ENCODE measurements at regions not wholly inside any gene's neighbourhood (a gene's known extent, or its start where the extent isn't known, plus 50 kb on each side); places are given as distances from the start of the nearest gene placed in this dataset.

GRCh38 chr2:16495509-16496208 lies 170.0 kb downstream of the CYRIA start:
- ChIA-PET CTCF (no interaction called here), POLR2A (interaction anchor here (0.7 kb wide), 1 partner anchor 96 kb away, joined by 5 read pairs; no protein-coding TSS in a partner anchor)
- no peak overlapping the region for H3K27ac Mint-ChIP-seq
- no peak overlapping the region for H3K4me3 ChIP-seq (ENCODE audit: low read length)
- no peak overlapping the region for H3K27ac ChIP-seq (ENCODE audit: low read depth, low read length)
- H3K4me3 Mint-ChIP-seq = no peak overlapping the region
- peaks cover 0 to 10% (median 0%) of the 10 kb centered on the region in 11 donors for H3K9me3 Mint-ChIP-seq
- intact Hi-C loops (cut with micrococcal nuclease) = loop anchor here in 1 of 2 donors (10.0 kb wide), 1 partner anchor 861 kb away; no protein-coding TSS in a partner anchor
- H3K4me1 Mint-ChIP-seq = peaks cover 0 to 2% (median 0%) of the 10 kb centered on the region in 7 donors
- no peak for ATAC-seq
- H3K36me3 ChIP-seq (ENCODE audit: control insufficient read depth in 2 of 3, insufficient read depth in 3 of 3, low read length in 3 of 3) = no peaks in the 10 kb centered on the region
- no peaks in the 10 kb centered on the region for H3K36me3 Mint-ChIP-seq
- H3K9me3 ChIP-seq (ENCODE audit: control insufficient read depth in 2 of 3, low read length in 3 of 3) = no peaks in the 10 kb centered on the region
- H3K27me3 Mint-ChIP-seq = peaks cover 3 to 23% (median 15%) of the 10 kb centered on the region in 5 donors
- no peak for DNase-seq
- no peaks in the 10 kb centered on the region for H3K4me1 ChIP-seq (ENCODE audit: control insufficient read depth in 2 of 2, insufficient read depth in 2 of 2, low read length in 2 of 2)
- H3K27me3 ChIP-seq (ENCODE audit: control insufficient read depth in 2 of 2, insufficient read depth in 2 of 2, low read length in 2 of 2) = no peaks in the 10 kb centered on the region

- no peak for DNase-seq
- Histone ChIP-seq H3K27ac (ENCODE audit: low read depth, low read length) (no peak overlapping the region), H3K4me3 (ENCODE audit: low read length) (no peak overlapping the region), H3K4me1 (ENCODE audit: control insufficient read depth in 2 of 2, insufficient read depth in 2 of 2, low read length in 2 of 2) (no peaks in the 10 kb centered on the region), H3K9me3 (ENCODE audit: control insufficient read depth in 2 of 3, low read length in 3 of 3) (no peaks in the 10 kb centered on the region), H3K27me3 (ENCODE audit: control insufficient read depth in 2 of 2, insufficient read depth in 2 of 2, low read length in 2 of 2) (no peaks in the 10 kb centered on the region), H3K36me3 (ENCODE audit: control insufficient read depth in 2 of 3, insufficient read depth in 3 of 3, low read length in 3 of 3) (no peaks in the 10 kb centered on the region)
- ChIA-PET POLR2A (no interaction called here), CTCF (no interaction called here)
- H3K4me3 Mint-ChIP-seq = no peak overlapping the region
- H3K4me1 Mint-ChIP-seq = peaks cover 0 to 2% (median 0%) of the 10 kb centered on the region in 7 donors
- no peak for ATAC-seq
- H3K27ac Mint-ChIP-seq = no peak overlapping the region
- intact Hi-C loops (cut with micrococcal nuclease) = loop anchor here in 1 of 2 donors (10.0 kb wide), 1 partner anchor 860 kb away; no protein-coding TSS in a partner anchor
- H3K9me3 Mint-ChIP-seq = peaks cover 0 to 10% (median 0%) of the 10 kb centered on the region in 11 donors
- H3K27me3 Mint-ChIP-seq = peaks cover 3 to 25% (median 15%) of the 10 kb centered on the region in 5 donors
- H3K36me3 Mint-ChIP-seq = no peaks in the 10 kb centered on the region
Measured at GRCh38 chr2:16494836-16495508, 170.7 kb downstream of the CYRIA start.

GRCh38 chr2:16493788-16494187 lies 171.8 kb downstream of the CYRIA start:
- H3K4me1 Mint-ChIP-seq = peaks cover 0 to 2% (median 0%) of the 10 kb centered on the region in 7 donors
- no peak overlapping the region for H3K4me3 Mint-ChIP-seq
- intact Hi-C loops (cut with micrococcal nuclease) = loop anchor here in 1 of 2 donors (10.0 kb wide), 1 partner anchor 859 kb away; no protein-coding TSS in a partner anchor
- Histone ChIP-seq H3K36me3 (ENCODE audit: control insufficient read depth in 2 of 3, insufficient read depth in 3 of 3, low read length in 3 of 3) (no peaks in the 10 kb centered on the region), H3K4me1 (ENCODE audit: control insufficient read depth in 2 of 2, insufficient read depth in 2 of 2, low read length in 2 of 2) (no peaks in the 10 kb centered on the region), H3K27ac (ENCODE audit: low read depth, low read length) (no peak overlapping the region), H3K9me3 (ENCODE audit: control insufficient read depth in 2 of 3, low read length in 3 of 3) (no peaks in the 10 kb centered on the region), H3K27me3 (ENCODE audit: control insufficient read depth in 2 of 2, insufficient read depth in 2 of 2, low read length in 2 of 2) (no peaks in the 10 kb centered on the region), H3K4me3 (ENCODE audit: low read length) (no peak overlapping the region)
- no peaks in the 10 kb centered on the region for H3K36me3 Mint-ChIP-seq
- no peak overlapping the region for H3K27ac Mint-ChIP-seq
- H3K9me3 Mint-ChIP-seq = peaks cover 0 to 10% (median 0%) of the 10 kb centered on the region in 11 donors
- DNase-seq = no peak
- H3K27me3 Mint-ChIP-seq = peaks cover 3 to 27% (median 15%) of the 10 kb centered on the region in 5 donors
- CTCF ChIA-PET = no interaction called here
- POLR2A ChIA-PET = no interaction called here
- ATAC-seq = no peak

- Histone ChIP-seq H3K9me3 (ENCODE audit: control insufficient read depth in 2 of 3, low read length in 3 of 3) (no peaks in the 10 kb centered on the region), H3K27ac (ENCODE audit: low read depth, low read length) (no peak overlapping the region), H3K4me3 (ENCODE audit: low read length) (no peak overlapping the region), H3K27me3 (ENCODE audit: control insufficient read depth in 2 of 2, insufficient read depth in 2 of 2, low read length in 2 of 2) (no peaks in the 10 kb centered on the region), H3K36me3 (ENCODE audit: control insufficient read depth in 2 of 3, insufficient read depth in 3 of 3, low read length in 3 of 3) (no peaks in the 10 kb centered on the region), H3K4me1 (ENCODE audit: control insufficient read depth in 2 of 2, insufficient read depth in 2 of 2, low read length in 2 of 2) (no peaks in the 10 kb centered on the region)
- intact Hi-C loops (cut with micrococcal nuclease) = no loop called here
- H3K36me3 Mint-ChIP-seq = no peaks in the 10 kb centered on the region
- ChIA-PET POLR2A (no interaction called here), CTCF (no interaction called here)
- no peak overlapping the region for H3K4me3 Mint-ChIP-seq
- DNase-seq (no peak), ATAC-seq (no peak)
- H3K27me3 Mint-ChIP-seq = peaks cover 11 to 57% (median 27%) of the 10 kb centered on the region in 5 donors
- H3K27ac Mint-ChIP-seq = no peak overlapping the region
- H3K4me1 Mint-ChIP-seq = no peaks in the 10 kb centered on the region
- H3K9me3 Mint-ChIP-seq = peaks cover 0 to 5% (median 0%) of the 10 kb centered on the region in 11 donors
Measured at GRCh38 chr2:16487686-16488085, 177.9 kb downstream of the CYRIA start.

- Histone ChIP-seq H3K4me1 (ENCODE audit: control insufficient read depth in 2 of 2, insufficient read depth in 2 of 2, low read length in 2 of 2) (no peaks in the 10 kb centered on the region), H3K27me3 (ENCODE audit: control insufficient read depth in 2 of 2, insufficient read depth in 2 of 2, low read length in 2 of 2) (no peaks in the 10 kb centered on the region), H3K27ac (ENCODE audit: low read depth, low read length) (no peak overlapping the region), H3K4me3 (ENCODE audit: low read length) (no peak overlapping the region), H3K9me3 (ENCODE audit: control insufficient read depth in 2 of 3, low read length in 3 of 3) (no peaks in the 10 kb centered on the region), H3K36me3 (ENCODE audit: control insufficient read depth in 2 of 3, insufficient read depth in 3 of 3, low read length in 3 of 3) (no peaks in the 10 kb centered on the region)
- CTCF ChIA-PET = no interaction called here
- peaks cover 0 to 5% (median 0%) of the 10 kb centered on the region in 11 donors for H3K9me3 Mint-ChIP-seq
- DNase-seq (no peak), ATAC-seq (no peak)
- no peak overlapping the region for H3K4me3 Mint-ChIP-seq
- no peaks in the 10 kb centered on the region for H3K36me3 Mint-ChIP-seq
- no peaks in the 10 kb centered on the region for H3K4me1 Mint-ChIP-seq
- peaks cover 18 to 58% (median 22%) of the 10 kb centered on the region in 5 donors for H3K27me3 Mint-ChIP-seq
- intact Hi-C loops (cut with micrococcal nuclease) = no loop called here
- POLR2A ChIA-PET = no interaction called here
- H3K27ac Mint-ChIP-seq = no peak overlapping the region
Measured at GRCh38 chr2:16485251-16485650, 180.4 kb downstream of the CYRIA start.

GRCh38 chr2:16482460-16482859 lies 183.2 kb downstream of the CYRIA start:
- Mint-ChIP-seq H3K27me3 (peaks cover 17 to 43% (median 20%) of the 10 kb centered on the region in 5 donors), H3K4me1 (no peaks in the 10 kb centered on the region), H3K4me3 (no peak overlapping the region), H3K36me3 (no peaks in the 10 kb centered on the region), H3K9me3 (peaks cover 0 to 5% (median 0%) of the 10 kb centered on the region in 11 donors), H3K27ac (no peak overlapping the region)
- ATAC-seq (no peak), DNase-seq (no peak)
- no peaks in the 10 kb centered on the region for H3K27me3 ChIP-seq (ENCODE audit: control insufficient read depth in 2 of 2, insufficient read depth in 2 of 2, low read length in 2 of 2)
- ChIA-PET CTCF (no interaction called here), POLR2A (no interaction called here)
- H3K27ac ChIP-seq (ENCODE audit: low read depth, low read length) = no peak overlapping the region
- no peaks in the 10 kb centered on the region for H3K36me3 ChIP-seq (ENCODE audit: control insufficient read depth in 2 of 3, insufficient read depth in 3 of 3, low read length in 3 of 3)
- no peaks in the 10 kb centered on the region for H3K9me3 ChIP-seq (ENCODE audit: control insufficient read depth in 2 of 3, low read length in 3 of 3)
- intact Hi-C loops (cut with micrococcal nuclease) = no loop called here
- no peak overlapping the region for H3K4me3 ChIP-seq (ENCODE audit: low read length)
- H3K4me1 ChIP-seq (ENCODE audit: control insufficient read depth in 2 of 2, insufficient read depth in 2 of 2, low read length in 2 of 2) = no peaks in the 10 kb centered on the region

Measured in naive thymus-derived CD4-positive, alpha-beta T cell (primary cell).